GM19238 (cell line): ENCODE measurements at regions not wholly inside any gene's neighbourhood (a gene's known extent, or its start where the extent isn't known, plus 50 kb on each side); places are given as distances from the start of the nearest gene placed in this dataset.
"Not testable (repeated sequence)": the region's sequence is repeated elsewhere in the genome, so short reads cannot be mapped to it uniquely, and the experiment has no call there.

Experiments
- DNase-seq: peaks from one replicate; pipeline ENCODE4 v3.0.0; 2011; ENCODE audit warnings: low spot score; ENCODE audit not compliant: insufficient read length

- DNase-seq: no peak
Measured at GRCh38 chr17:12195418-12195817, 174.7 kb downstream of the MAP2K4 start.

- no peak for DNase-seq
Measured at GRCh38 chr17:12201294-12201880, 180.7 kb downstream of the MAP2K4 start.

- no peak for DNase-seq
Measured at GRCh38 chr17:12209632-12210191, 189.0 kb downstream of the MAP2K4 start.

- DNase-seq: not testable (repeated sequence)
Measured at GRCh38 chr17:12220714-12221439, 200.2 kb downstream of the MAP2K4 start.

- no peak for DNase-seq
Measured at GRCh38 chr17:12222392-12222791, 201.7 kb downstream of the MAP2K4 start.

- DNase-seq: no peak
Measured at GRCh38 chr17:12227547-12227946, 206.9 kb downstream of the MAP2K4 start.

GRCh38 chr17:12229335-12229734, 208.7 kb downstream of the MAP2K4 start:
- DNase-seq: no peak

GRCh38 chr17:12230481-12231354, 210.0 kb downstream of the MAP2K4 start:
- DNase-seq: no peak

GRCh38 chr17:12231355-12231682, 210.6 kb downstream of the MAP2K4 start:
- no peak for DNase-seq

GRCh38 chr17:12239021-12239420, 218.3 kb downstream of the MAP2K4 start:
- not testable (repeated sequence) for DNase-seq

- DNase-seq: no peak
Measured at GRCh38 chr17:12242345-12242954, 221.8 kb downstream of the MAP2K4 start.

GRCh38 chr17:12247761-12248160, 227.1 kb downstream of the MAP2K4 start:
- DNase-seq: no peak

- no peak for DNase-seq
Measured at GRCh38 chr17:12250973-12251372, 230.3 kb downstream of the MAP2K4 start.

GRCh38 chr17:12252462-12252861, 231.8 kb downstream of the MAP2K4 start:
- DNase-seq: no peak

GRCh38 chr17:12254460-12254859, 233.8 kb downstream of the MAP2K4 start:
- no peak for DNase-seq

- DNase-seq: peak; percentile 16
Measured at GRCh38 chr17:12256380-12256995, 235.8 kb downstream of the MAP2K4 start.

- DNase-seq: no peak
Measured at GRCh38 chr17:12257176-12257575, 236.5 kb downstream of the MAP2K4 start.

- no peak for DNase-seq
Measured at GRCh38 chr17:12261354-12261753, 240.7 kb downstream of the MAP2K4 start.

- no peak for DNase-seq
Measured at GRCh38 chr17:12269751-12270150, 249.1 kb downstream of the MAP2K4 start.

- no peak for DNase-seq
Measured at GRCh38 chr17:12277827-12278226, 257.1 kb downstream of the MAP2K4 start.

- DNase-seq: no peak
Measured at GRCh38 chr17:12282056-12282455, 261.4 kb downstream of the MAP2K4 start.
